ENCODE measurements at regions not wholly inside any gene's neighbourhood (a gene's known extent, or its start where the extent isn't known, plus 50 kb on each side); places are given as distances from the start of the nearest gene placed in this dataset.

GRCh38 chr2:443741-444140, 155.8 kb upstream of the ALKAL2 start:
- H3K4me1 ChIP-seq (ENCODE audit: control insufficient read depth in 2 of 2, insufficient read depth in 2 of 2, low read length in 2 of 2), result no peaks in the 10 kb centered on the region
- no peaks in the 10 kb centered on the region for H3K36me3 ChIP-seq (ENCODE audit: control insufficient read depth in 2 of 2, insufficient read depth in 2 of 2, low read length in 2 of 2)
- no peaks in the 10 kb centered on the region for H3K27me3 ChIP-seq (ENCODE audit: control insufficient read depth in 2 of 2, insufficient read depth in 2 of 2, low read length in 2 of 2)
- no peaks in the 10 kb centered on the region for H3K9me3 ChIP-seq (ENCODE audit: control insufficient read depth in 2 of 2, low read length in 2 of 2)
- no peak overlapping the region for H3K4me3 ChIP-seq (ENCODE audit: low read length in 2 of 2)
- H3K9ac ChIP-seq (ENCODE audit: low read depth in 1 of 2, low read length in 2 of 2), result no peak overlapping the region
- no peak overlapping the region for H3K27ac ChIP-seq (ENCODE audit: low read depth in 2 of 2, low read length in 2 of 2)

GRCh38 chr2:443216-443615, 155.3 kb upstream of the ALKAL2 start:
- H3K27ac ChIP-seq (ENCODE audit: low read depth in 2 of 2, low read length in 2 of 2), result no peak overlapping the region

DNA sequence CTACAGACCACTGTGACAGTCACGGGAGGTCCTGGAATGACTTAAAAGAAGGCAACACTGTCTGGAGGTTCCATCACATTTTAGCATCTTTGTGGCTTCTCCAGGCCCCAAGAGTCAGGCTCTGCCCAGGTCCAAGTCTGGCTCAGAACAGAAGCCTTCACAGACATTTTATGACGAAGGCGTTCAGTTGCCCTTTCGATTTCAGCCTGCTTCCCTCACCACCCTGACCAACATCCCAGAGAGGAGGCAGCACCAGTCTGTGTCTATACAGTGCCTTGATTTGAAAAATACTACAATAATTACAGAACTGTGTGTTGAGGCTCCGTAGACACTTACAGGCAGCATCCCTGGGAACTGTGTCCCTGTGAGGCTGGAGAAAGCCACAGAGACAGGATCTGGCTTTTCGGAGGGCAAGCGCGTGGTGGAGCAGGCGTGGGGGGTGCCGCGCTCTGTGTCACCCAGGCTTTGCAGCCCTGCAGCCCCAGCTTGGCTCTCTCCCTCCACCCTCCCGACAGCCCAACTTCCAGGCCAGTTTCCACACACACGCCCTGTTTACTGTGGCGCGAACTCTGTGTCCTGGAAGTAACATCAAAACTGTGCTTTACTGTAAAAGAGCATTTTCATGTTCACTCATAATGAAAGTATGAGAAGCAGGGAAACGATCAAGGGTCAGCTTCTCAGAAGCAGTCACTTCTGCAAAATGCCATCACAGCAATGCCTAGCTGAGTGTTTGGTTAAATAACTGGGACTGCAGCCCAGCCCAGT, 153.5 kb upstream of the ALKAL2 start:
- Histone ChIP-seq H3K9me3 (ENCODE audit: control insufficient read depth in 2 of 2, low read length in 2 of 2) (no peaks in the 10 kb centered on the region), H3K27ac (ENCODE audit: low read depth in 2 of 2, low read length in 2 of 2) (no peak overlapping the region), H3K36me3 (ENCODE audit: control insufficient read depth in 2 of 2, insufficient read depth in 2 of 2, low read length in 2 of 2) (no peaks in the 10 kb centered on the region), H3K27me3 (ENCODE audit: control insufficient read depth in 2 of 2, insufficient read depth in 2 of 2, low read length in 2 of 2) (no peaks in the 10 kb centered on the region), H3K4me3 (ENCODE audit: low read length in 2 of 2) (peak overlapping the region in 1 of 2 donors; percentile 42), H3K4me1 (ENCODE audit: control insufficient read depth in 2 of 2, insufficient read depth in 2 of 2, low read length in 2 of 2) (no peaks in the 10 kb centered on the region), H3K9ac (ENCODE audit: low read depth in 1 of 2, low read length in 2 of 2) (no peak overlapping the region)

More at GRCh38 chr2:443216-443615, 155.3 kb upstream of the ALKAL2 start:
- Histone ChIP-seq H3K4me3 (ENCODE audit: low read length in 2 of 2) (no peak overlapping the region), H3K27me3 (ENCODE audit: control insufficient read depth in 2 of 2, insufficient read depth in 2 of 2, low read length in 2 of 2) (no peaks in the 10 kb centered on the region), H3K9ac (ENCODE audit: low read depth in 1 of 2, low read length in 2 of 2) (no peak overlapping the region), H3K4me1 (ENCODE audit: control insufficient read depth in 2 of 2, insufficient read depth in 2 of 2, low read length in 2 of 2) (no peaks in the 10 kb centered on the region), H3K36me3 (ENCODE audit: control insufficient read depth in 2 of 2, insufficient read depth in 2 of 2, low read length in 2 of 2) (no peaks in the 10 kb centered on the region), H3K9me3 (ENCODE audit: control insufficient read depth in 2 of 2, low read length in 2 of 2) (no peaks in the 10 kb centered on the region)

DNA sequence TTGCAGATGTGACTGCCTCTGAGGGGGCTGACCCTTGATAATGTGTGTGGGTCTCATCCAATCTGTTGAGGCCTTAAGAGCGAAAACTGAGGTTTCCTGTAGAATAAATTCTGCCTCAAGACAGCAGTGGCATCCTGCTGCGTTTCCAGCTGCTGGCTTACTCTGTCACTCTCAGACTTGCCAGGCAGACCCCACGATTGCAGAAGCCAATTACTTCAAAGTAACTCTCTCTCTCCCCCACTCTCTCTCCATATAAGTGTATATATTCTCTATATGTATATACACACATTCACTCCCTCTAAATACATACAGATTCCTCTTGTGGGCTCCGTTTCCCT, 152.5 kb upstream of the ALKAL2 start:
- H3K27me3 ChIP-seq (ENCODE audit: control insufficient read depth in 2 of 2, insufficient read depth in 2 of 2, low read length in 2 of 2), result no peaks in the 10 kb centered on the region
- H3K4me3 ChIP-seq (ENCODE audit: low read length in 2 of 2), result no peak overlapping the region
- no peaks in the 10 kb centered on the region for H3K4me1 ChIP-seq (ENCODE audit: control insufficient read depth in 2 of 2, insufficient read depth in 2 of 2, low read length in 2 of 2)
- no peaks in the 10 kb centered on the region for H3K36me3 ChIP-seq (ENCODE audit: control insufficient read depth in 2 of 2, insufficient read depth in 2 of 2, low read length in 2 of 2)
- no peaks in the 10 kb centered on the region for H3K9me3 ChIP-seq (ENCODE audit: control insufficient read depth in 2 of 2, low read length in 2 of 2)
- no peak overlapping the region for H3K9ac ChIP-seq (ENCODE audit: low read depth in 1 of 2, low read length in 2 of 2)
- H3K27ac ChIP-seq (ENCODE audit: low read depth in 2 of 2, low read length in 2 of 2), result no peak overlapping the region

GRCh38 chr2:439556-440402, 151.9 kb upstream of the ALKAL2 start:
- Histone ChIP-seq H3K9ac (ENCODE audit: low read depth in 1 of 2, low read length in 2 of 2) (no peak overlapping the region), H3K9me3 (ENCODE audit: control insufficient read depth in 2 of 2, low read length in 2 of 2) (no peaks in the 10 kb centered on the region), H3K4me1 (ENCODE audit: control insufficient read depth in 2 of 2, insufficient read depth in 2 of 2, low read length in 2 of 2) (no peaks in the 10 kb centered on the region), H3K27ac (ENCODE audit: low read depth in 2 of 2, low read length in 2 of 2) (no peak overlapping the region), H3K27me3 (ENCODE audit: control insufficient read depth in 2 of 2, insufficient read depth in 2 of 2, low read length in 2 of 2) (no peaks in the 10 kb centered on the region), H3K36me3 (ENCODE audit: control insufficient read depth in 2 of 2, insufficient read depth in 2 of 2, low read length in 2 of 2) (no peaks in the 10 kb centered on the region), H3K4me3 (ENCODE audit: low read length in 2 of 2) (no peak overlapping the region)

DNA sequence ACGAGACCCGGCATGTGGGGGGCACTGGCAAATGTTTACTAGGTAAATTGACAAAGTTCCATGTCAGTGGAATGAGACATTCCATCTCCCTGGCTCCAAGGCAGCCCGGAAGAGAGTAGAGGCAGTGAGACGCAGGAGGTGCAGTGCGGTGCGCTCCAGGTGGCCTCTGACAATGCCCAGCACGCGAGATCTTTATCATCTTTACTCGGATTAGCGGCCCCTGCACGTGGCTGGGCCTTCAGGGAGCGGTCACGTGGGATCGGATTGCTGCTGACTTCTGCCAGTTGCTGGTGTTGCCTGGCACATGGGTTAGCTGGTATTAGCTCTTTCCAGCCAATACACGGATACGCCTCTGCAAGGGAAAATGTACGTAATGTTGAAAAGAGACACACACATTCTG, 151.2 kb upstream of the ALKAL2 start:
- no peaks in the 10 kb centered on the region for H3K27me3 ChIP-seq (ENCODE audit: control insufficient read depth in 2 of 2, insufficient read depth in 2 of 2, low read length in 2 of 2)
- H3K4me3 ChIP-seq (ENCODE audit: low read length in 2 of 2), result no peak overlapping the region
- H3K9ac ChIP-seq (ENCODE audit: low read depth in 1 of 2, low read length in 2 of 2), result no peak overlapping the region
- H3K36me3 ChIP-seq (ENCODE audit: control insufficient read depth in 2 of 2, insufficient read depth in 2 of 2, low read length in 2 of 2), result no peaks in the 10 kb centered on the region
- no peaks in the 10 kb centered on the region for H3K9me3 ChIP-seq (ENCODE audit: control insufficient read depth in 2 of 2, low read length in 2 of 2)
- no peaks in the 10 kb centered on the region for H3K4me1 ChIP-seq (ENCODE audit: control insufficient read depth in 2 of 2, insufficient read depth in 2 of 2, low read length in 2 of 2)
- no peak overlapping the region for H3K27ac ChIP-seq (ENCODE audit: low read depth in 2 of 2, low read length in 2 of 2)

DNA sequence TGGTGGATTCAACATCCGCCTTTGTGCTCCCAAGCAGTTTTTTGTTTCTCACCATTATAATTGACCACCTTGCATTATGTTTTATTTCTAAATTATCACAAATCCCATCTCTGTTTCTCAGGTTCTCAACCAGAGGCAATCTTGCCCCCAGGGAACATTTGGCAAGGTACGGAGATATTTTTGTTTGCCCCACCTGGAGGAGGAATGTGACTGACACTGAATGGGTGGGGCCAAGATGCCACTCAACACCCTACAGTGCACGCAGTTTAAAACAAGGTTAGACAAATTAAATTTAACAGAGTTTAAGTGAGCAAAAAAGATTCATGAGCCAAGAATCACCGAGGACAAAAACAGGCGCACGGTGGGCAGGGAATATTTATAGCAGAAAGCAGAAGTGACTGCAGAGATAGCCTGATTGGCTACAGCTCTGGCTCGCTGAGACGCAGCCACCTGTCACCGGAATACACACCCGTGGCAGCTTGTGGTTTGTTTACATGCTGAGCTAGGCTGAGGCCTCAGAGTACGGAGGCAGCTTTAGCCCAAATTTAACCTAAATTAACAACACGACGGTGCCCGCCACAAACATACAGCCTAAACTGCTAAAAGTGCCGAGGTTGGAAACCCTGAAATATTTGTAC, 150.0 kb upstream of the ALKAL2 start:
- no peaks in the 10 kb centered on the region for H3K36me3 ChIP-seq (ENCODE audit: control insufficient read depth in 2 of 2, insufficient read depth in 2 of 2, low read length in 2 of 2)
- no peaks in the 10 kb centered on the region for H3K27me3 ChIP-seq (ENCODE audit: control insufficient read depth in 2 of 2, insufficient read depth in 2 of 2, low read length in 2 of 2)
- H3K9me3 ChIP-seq (ENCODE audit: control insufficient read depth in 2 of 2, low read length in 2 of 2), result no peaks in the 10 kb centered on the region
- no peaks in the 10 kb centered on the region for H3K4me1 ChIP-seq (ENCODE audit: control insufficient read depth in 2 of 2, insufficient read depth in 2 of 2, low read length in 2 of 2)
- peak overlapping the region in 1 of 2 donors; percentile 53 for H3K9ac ChIP-seq (ENCODE audit: low read depth in 1 of 2, low read length in 2 of 2)
- peak overlapping the region; percentile 26 to 75 for H3K27ac ChIP-seq (ENCODE audit: low read depth in 2 of 2, low read length in 2 of 2)
- H3K4me3 ChIP-seq (ENCODE audit: low read length in 2 of 2), result peak overlapping the region; percentile 10 to 62

DNA sequence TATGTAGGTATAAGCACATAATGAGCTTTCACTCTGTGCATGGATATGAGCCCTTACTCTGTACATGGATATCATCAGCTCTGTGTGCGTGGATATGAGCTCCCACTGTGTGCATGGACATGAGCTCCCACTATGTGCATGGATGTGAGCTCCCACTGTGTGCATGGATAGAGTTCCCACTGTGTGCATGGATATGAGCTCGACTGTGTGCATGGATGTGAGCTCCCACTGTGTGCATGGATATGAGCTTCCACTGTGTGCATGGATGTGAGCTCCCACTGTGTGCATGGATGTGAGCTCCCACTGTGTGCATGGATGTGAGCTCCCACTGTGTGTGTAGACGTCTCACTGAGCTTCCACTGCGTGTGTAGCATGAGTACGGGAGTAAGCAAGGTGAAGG, 149.3 kb upstream of the ALKAL2 start:
- Histone ChIP-seq H3K9me3 (ENCODE audit: control insufficient read depth in 2 of 2, low read length in 2 of 2) (no peaks in the 10 kb centered on the region), H3K27me3 (ENCODE audit: control insufficient read depth in 2 of 2, insufficient read depth in 2 of 2, low read length in 2 of 2) (no peaks in the 10 kb centered on the region), H3K4me3 (ENCODE audit: low read length in 2 of 2) (peak overlapping the region in 1 of 2 donors; percentile 62), H3K9ac (ENCODE audit: low read depth in 1 of 2, low read length in 2 of 2) (no peak overlapping the region), H3K36me3 (ENCODE audit: control insufficient read depth in 2 of 2, insufficient read depth in 2 of 2, low read length in 2 of 2) (no peaks in the 10 kb centered on the region), H3K27ac (ENCODE audit: low read depth in 2 of 2, low read length in 2 of 2) (peak overlapping the region in 1 of 2 donors; percentile 75), H3K4me1 (ENCODE audit: control insufficient read depth in 2 of 2, insufficient read depth in 2 of 2, low read length in 2 of 2) (no peaks in the 10 kb centered on the region)

GRCh38 chr2:436205-436604, 148.3 kb upstream of the ALKAL2 start:
- Histone ChIP-seq H3K36me3 (ENCODE audit: control insufficient read depth in 2 of 2, insufficient read depth in 2 of 2, low read length in 2 of 2) (no peaks in the 10 kb centered on the region), H3K4me3 (ENCODE audit: low read length in 2 of 2) (no peak overlapping the region), H3K4me1 (ENCODE audit: control insufficient read depth in 2 of 2, insufficient read depth in 2 of 2, low read length in 2 of 2) (no peaks in the 10 kb centered on the region), H3K27ac (ENCODE audit: low read depth in 2 of 2, low read length in 2 of 2) (no peak overlapping the region), H3K9me3 (ENCODE audit: control insufficient read depth in 2 of 2, low read length in 2 of 2) (no peaks in the 10 kb centered on the region), H3K27me3 (ENCODE audit: control insufficient read depth in 2 of 2, insufficient read depth in 2 of 2, low read length in 2 of 2) (no peaks in the 10 kb centered on the region), H3K9ac (ENCODE audit: low read depth in 1 of 2, low read length in 2 of 2) (no peak overlapping the region)

GRCh38 chr2:434625-435024, 146.7 kb upstream of the ALKAL2 start:
- no peaks in the 10 kb centered on the region for H3K4me1 ChIP-seq (ENCODE audit: control insufficient read depth in 2 of 2, insufficient read depth in 2 of 2, low read length in 2 of 2)
- H3K9ac ChIP-seq (ENCODE audit: low read depth in 1 of 2, low read length in 2 of 2), result no peak overlapping the region
- H3K27me3 ChIP-seq (ENCODE audit: control insufficient read depth in 2 of 2, insufficient read depth in 2 of 2, low read length in 2 of 2), result no peaks in the 10 kb centered on the region
- no peak overlapping the region for H3K27ac ChIP-seq (ENCODE audit: low read depth in 2 of 2, low read length in 2 of 2)
- H3K4me3 ChIP-seq (ENCODE audit: low read length in 2 of 2), result no peak overlapping the region
- no peaks in the 10 kb centered on the region for H3K36me3 ChIP-seq (ENCODE audit: control insufficient read depth in 2 of 2, insufficient read depth in 2 of 2, low read length in 2 of 2)
- no peaks in the 10 kb centered on the region for H3K9me3 ChIP-seq (ENCODE audit: control insufficient read depth in 2 of 2, low read length in 2 of 2)

Measured in mucosa of rectum (tissue), 2 donors.